ENCODE measurements at regions not wholly inside any gene's neighbourhood (a gene's known extent, or its start where the extent isn't known, plus 50 kb on each side); places are given as distances from the start of the nearest gene placed in this dataset.
A peak's percentile ranks its signal among the peaks of the same experiment; 100 is the strongest.

GRCh38 chr11:101401245-101401644 is 182.6 kb downstream of the TRPC6 start:
- peak; percentile 16 for DNase-seq (ENCODE audit: low read depth, low spot score)

GRCh38 chr11:101397979-101398378 is 185.8 kb downstream of the TRPC6 start:
- DNase-seq (ENCODE audit: low read depth, low spot score): no peak

GRCh38 chr11:101390539-101390938 is 193.3 kb downstream of the TRPC6 start:
- peak; percentile 9 for DNase-seq (ENCODE audit: low read depth, low spot score)

GRCh38 chr11:101369835-101370234 is 214.0 kb downstream of the TRPC6 start:
- DNase-seq (ENCODE audit: low read depth, low spot score): no peak

- DNase-seq (ENCODE audit: low read depth, low spot score): no peak
Observed at GRCh38 chr11:101363706-101364275, 220.0 kb downstream of the TRPC6 start.

GRCh38 chr11:101362643-101363042 is 221.2 kb downstream of the TRPC6 start:
- DNase-seq (ENCODE audit: low read depth, low spot score): no peak

- no peak for DNase-seq (ENCODE audit: low read depth, low spot score)
Observed at GRCh38 chr11:101357771-101358170, 226.0 kb downstream of the TRPC6 start.

- no peak for DNase-seq (ENCODE audit: low read depth, low spot score)
Observed at GRCh38 chr11:101354801-101355200, 225.2 kb upstream of the PGR start.

- no peak for DNase-seq (ENCODE audit: low read depth, low spot score)
Observed at GRCh38 chr11:101348786-101349185, 219.2 kb upstream of the PGR start.

- peak; percentile 1 for DNase-seq (ENCODE audit: low read depth, low spot score)
Observed at GRCh38 chr11:101346591-101346990, 217.0 kb upstream of the PGR start.

GRCh38 chr11:101345891-101346290 is 216.3 kb upstream of the PGR start:
- no peak for DNase-seq (ENCODE audit: low read depth, low spot score)

GRCh38 chr11:101342307-101342706 is 212.7 kb upstream of the PGR start:
- no peak for DNase-seq (ENCODE audit: low read depth, low spot score)

GRCh38 chr11:101341578-101341977 is 212.0 kb upstream of the PGR start:
- DNase-seq (ENCODE audit: low read depth, low spot score): no peak

GRCh38 chr11:101336858-101337257 is 207.2 kb upstream of the PGR start:
- no peak for DNase-seq (ENCODE audit: low read depth, low spot score)

GRCh38 chr11:101336155-101336554 is 206.5 kb upstream of the PGR start:
- no peak for DNase-seq (ENCODE audit: low read depth, low spot score)

- no peak for DNase-seq (ENCODE audit: low read depth, low spot score)
Observed at GRCh38 chr11:101334581-101334980, 205.0 kb upstream of the PGR start.

- no peak for DNase-seq (ENCODE audit: low read depth, low spot score)
Observed at GRCh38 chr11:101331411-101331810, 201.8 kb upstream of the PGR start.

GRCh38 chr11:101327908-101328307 is 198.3 kb upstream of the PGR start:
- no peak for DNase-seq (ENCODE audit: low read depth, low spot score)

- no peak for DNase-seq (ENCODE audit: low read depth, low spot score)
Observed at GRCh38 chr11:101326141-101326540, 196.5 kb upstream of the PGR start.

- no peak for DNase-seq (ENCODE audit: low read depth, low spot score)
Observed at GRCh38 chr11:101323997-101324396, 194.4 kb upstream of the PGR start.

GRCh38 chr11:101321222-101321621 is 191.6 kb upstream of the PGR start:
- no peak for DNase-seq (ENCODE audit: low read depth, low spot score)

- no peak for DNase-seq (ENCODE audit: low read depth, low spot score)
Observed at GRCh38 chr11:101306721-101307120, 177.1 kb upstream of the PGR start.

GRCh38 chr11:101305496-101305895 is 175.9 kb upstream of the PGR start:
- DNase-seq (ENCODE audit: low read depth, low spot score): no peak

- no peak for DNase-seq (ENCODE audit: low read depth, low spot score)
Observed at GRCh38 chr11:101299210-101299609, 169.6 kb upstream of the PGR start.
